ENCODE measurements at regions not wholly inside any gene's neighbourhood (a gene's known extent, or its start where the extent isn't known, plus 50 kb on each side); places are given as distances from the start of the nearest gene placed in this dataset.
A peak's percentile ranks its signal among the peaks of the same experiment; 100 is the strongest.

DNA sequence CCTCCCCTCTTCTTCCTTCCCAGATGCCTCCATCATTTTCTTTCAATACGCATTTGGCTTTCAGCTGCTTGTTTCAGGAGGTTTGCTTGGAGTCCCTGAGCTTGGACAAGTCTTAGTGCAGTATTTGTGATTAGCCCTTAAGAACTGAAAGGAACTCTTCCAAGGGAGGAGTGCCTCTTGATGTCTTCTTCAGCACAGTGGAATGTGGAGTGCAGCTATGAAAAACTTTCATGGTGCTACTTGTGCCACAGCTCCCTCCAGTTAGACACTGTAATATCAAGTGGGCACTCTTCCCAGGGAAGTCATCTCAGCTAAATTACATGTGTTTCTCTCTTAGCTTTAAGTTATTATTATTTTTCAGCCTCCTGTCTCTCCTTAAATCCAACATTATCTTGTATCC lies 173.1 kb downstream of the NECTIN3 start:
- no peak for DNase-seq

DNA sequence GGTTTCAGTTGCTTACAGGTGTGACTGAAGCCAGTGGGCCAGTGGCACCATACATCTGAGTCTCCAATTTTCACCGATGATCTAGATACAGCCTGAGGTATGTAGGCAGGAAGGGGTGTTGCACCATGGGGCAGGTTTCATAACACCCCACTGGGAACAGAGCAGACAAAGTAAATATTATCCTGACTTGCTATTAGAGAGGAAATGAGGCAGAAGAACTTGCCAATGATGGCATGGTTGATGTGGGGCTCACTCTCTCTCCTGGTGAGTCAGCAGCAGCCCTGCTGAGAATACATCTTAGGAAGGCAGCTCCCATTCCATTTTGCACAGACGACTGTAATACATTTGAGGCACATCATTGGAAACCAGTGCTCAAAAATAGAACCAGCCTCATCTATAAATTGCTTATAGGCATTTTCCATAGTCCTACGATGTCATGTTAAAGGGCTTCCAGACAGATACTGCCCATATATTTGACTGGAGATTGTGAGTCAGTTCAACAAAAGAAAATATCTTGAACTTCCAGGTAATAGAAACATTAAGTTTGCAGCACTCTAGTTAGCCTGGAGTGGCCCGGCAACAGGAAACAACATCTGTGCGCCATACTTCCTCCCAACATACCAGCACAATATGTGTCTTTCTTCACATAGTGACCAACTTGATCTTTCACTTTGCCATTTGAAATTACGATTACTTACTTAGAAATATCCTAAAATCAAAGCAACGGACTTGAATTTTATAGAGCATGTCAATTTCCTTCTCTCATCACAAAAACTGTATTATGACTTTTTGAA lies 175.5 kb downstream of the NECTIN3 start:
- no peak for DNase-seq

DNA sequence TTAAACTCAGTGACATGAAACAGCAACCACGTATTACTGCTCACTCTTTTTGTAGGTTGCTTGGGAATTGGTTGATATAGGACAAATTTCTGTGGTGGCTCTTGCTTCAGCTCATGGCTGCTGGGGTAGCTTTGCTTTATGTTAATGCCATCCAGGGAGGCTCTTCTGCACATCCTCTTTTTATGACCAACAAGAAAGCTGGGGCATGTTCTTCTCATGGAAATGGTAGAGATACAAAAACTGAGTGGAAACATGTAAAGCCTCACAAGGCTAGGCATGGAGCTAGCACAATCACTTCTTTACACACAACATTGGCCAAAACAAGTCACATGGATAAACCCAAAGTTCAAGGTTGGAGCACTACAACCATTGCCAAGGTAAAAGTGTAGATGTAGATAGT lies 176.8 kb downstream of the NECTIN3 start:
- no peak for DNase-seq

DNA sequence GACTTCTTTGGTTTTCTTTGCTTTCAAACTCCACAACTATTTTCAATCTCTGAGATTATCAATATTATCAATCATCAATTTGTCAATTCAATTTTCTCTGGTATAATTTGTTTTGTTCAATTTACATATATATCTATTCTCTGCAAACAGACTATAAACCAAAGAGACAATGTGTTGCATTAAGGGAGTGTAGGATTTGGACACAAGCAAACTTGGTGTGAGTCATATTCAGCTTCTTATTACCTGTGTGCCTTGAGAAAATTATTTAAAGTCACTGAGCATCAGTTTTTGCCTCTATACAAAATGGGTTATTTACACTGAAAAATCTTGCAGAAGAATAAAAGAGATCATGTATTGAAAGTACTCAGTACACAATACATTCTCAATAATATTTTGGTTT lies 177.8 kb downstream of the NECTIN3 start:
- DNase-seq: no peak

DNA sequence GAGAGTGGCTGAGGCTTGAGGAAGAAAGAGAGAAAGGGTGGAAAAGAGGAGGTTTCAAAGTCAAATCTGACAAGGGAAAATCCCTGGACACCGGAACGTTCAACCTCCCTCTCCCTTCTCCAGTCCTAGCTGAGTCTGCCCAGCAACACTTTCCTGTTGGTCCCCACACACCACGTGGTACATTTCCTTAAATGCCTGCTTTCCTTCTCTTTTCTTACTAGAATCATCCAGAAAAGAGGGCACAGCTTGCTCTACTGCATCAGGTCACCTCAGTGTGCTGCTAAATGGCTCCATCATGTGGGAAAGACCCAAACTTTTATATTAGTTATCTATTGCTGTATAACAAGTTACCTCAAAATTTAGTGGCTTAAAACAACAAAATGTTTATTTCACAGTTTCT lies 181.2 kb downstream of the NECTIN3 start:
- no peak for DNase-seq

DNA sequence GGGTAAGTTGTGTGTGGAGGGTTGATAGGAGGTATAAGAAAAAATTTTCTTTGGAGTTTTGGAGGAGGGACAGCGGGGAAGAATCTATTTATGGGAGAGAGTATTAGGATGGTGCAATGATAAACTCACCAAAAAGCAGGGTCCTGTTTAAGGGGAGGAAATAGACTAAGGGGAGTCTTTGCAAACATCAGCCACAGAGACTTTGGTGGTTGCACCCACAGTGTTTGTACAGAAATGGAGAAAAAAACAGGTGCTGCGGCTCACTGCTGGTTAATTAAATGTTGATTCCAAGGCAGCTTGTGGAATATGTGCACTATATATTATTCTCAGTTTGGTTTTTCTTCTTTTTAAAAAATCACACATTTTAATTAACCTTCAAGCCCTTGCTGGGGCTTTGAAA lies 182.1 kb downstream of the NECTIN3 start:
- no peak for DNase-seq

DNA sequence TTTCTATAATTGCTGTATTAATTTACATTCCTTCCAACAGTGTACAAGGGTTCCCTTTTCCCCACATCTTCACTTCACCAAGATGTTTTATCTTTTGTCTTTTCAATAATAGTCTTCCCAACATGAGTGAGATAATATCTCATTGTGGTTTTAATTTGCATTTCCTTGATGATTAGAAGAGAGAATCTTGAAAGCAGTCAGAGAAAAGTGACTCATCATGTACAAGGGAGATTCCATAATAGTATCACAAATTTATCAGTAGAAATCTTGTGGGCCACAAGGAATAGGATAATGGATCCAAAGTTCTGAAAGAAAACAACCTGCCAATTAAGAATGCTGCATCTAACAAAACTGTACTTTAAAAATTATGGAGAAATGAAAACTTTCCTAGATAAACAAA lies 189.3 kb downstream of the NECTIN3 start:
- no peak for DNase-seq

DNA sequence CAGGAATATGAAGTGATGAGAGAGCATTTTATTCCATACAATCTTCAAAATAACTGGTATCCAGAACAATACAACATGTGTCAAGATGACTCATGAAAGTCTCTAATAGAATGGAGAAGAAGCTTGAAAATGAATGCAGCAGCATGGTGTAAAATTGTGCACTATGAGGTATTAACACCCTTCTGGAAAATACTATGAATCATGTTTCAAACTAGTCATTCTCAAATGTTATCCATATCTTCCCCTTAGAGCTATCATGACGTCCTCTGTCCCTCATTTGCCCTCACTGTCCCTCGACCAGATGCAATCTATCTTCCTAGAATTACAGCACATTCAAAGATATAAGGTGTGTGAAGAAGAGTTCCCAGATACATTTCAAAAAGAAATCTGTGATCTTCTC lies 198.2 kb downstream of the NECTIN3 start:
- no peak for DNase-seq

DNA sequence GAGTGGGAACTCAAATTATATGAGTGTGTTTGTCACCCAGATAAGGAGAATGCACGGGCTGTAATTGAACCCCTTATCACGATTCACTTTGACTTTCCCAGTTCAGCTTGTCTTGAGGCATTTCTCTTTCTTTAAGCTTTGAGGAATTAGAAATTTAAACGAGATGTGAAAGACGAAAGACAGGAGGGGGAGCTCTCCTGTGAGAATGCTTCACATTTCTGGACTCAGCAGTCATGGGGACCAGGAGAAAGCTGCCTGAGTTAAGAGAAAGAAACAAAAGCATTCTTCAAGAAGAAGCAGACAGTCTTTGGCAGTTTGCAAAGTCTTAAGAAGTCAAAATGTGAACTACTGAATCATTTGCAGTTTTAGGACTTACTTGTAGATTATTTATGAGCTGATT lies 205.6 kb downstream of the NECTIN3 start:
- DNase-seq: peak; percentile 65

DNA sequence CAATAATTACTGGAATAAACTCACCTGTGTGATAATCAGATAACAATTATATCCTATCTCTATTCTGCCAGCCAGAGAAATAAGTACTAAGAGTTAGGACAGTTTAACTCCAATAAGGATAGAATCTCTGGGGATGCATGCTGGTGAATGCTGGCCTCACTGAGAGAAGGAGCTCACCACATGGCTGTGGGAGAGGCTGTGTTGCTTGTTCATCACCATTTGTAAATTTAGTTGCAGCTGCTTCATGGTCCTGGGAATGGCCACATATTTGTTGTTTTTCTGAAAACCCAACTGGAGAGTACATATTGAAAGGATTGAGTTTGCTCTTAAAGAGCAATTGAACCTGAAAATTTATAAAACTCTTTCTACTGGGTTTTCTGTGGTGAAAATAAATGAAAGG lies 207.3 kb downstream of the NECTIN3 start:
- DNase-seq: no peak

DNA sequence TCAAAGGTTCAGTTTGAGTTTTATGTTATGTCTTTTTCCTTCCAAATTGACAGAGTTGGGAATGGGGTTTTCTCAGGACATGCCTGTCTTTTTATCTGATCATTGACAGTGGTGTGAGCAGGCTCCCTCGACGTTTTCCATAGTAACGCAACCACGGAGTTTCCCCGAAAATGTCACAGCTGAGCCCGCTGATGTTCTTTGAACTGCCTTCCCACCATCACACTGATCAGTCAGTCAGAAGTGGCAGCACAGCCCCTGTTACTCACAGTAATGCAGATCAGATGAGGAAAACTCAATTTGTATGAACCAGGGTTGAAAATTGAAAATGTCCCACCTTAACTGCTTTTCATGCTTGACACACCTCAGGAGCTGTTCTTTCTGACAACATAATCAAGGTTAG lies 210.4 kb downstream of the NECTIN3 start:
- DNase-seq: no peak

DNA sequence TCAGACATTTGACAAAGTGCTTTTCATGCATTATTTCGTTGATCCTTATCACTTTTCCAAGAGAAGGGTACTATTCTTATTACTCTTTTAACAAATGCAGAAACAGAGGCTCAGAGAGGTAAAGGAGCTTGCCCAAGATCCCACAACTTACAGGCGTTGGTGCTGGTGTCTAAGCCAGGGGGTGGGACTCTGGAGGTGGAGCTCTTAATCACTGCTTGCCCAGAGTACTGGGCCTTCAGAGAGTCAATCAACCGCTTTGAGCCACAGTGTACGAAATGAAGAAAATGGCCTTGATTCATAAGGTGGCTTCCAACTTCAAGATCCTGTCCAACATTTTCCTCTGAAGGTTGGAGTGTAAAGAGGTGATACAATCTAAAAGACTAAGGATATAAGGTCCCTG lies 211.5 kb downstream of the NECTIN3 start:
- DNase-seq: no peak

DNA sequence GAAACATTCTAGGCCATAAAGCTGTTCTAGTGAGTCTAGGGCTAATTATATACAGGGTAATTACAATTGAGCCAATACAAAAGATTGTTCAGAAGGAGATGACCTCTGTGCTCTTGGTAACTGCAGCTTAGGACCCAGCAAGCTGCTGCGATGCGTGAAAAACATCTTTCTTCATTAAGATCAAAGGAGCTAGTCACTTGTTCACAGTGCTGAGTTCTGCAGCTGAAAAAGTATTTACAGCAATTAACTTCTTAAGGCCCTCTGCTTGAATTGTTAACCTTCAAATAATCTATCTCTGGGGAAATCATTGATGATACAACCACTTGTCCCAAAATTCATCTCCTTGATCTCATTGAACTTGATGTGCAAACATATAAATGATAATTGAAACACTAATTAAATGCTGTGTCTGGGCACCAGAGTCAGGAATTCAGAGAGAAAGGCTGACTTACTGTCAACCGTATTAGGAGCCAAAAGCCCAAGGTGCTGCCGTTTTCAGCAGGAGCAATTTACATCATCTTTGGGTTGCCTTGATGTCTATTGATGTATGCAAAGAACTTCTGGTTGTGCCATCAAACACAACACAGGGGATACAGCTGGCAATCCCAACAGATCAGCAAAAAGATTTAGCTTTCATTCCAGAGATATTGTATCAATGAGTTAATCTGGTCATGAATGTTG lies 213.0 kb downstream of the NECTIN3 start:
- DNase-seq: no peak

DNA sequence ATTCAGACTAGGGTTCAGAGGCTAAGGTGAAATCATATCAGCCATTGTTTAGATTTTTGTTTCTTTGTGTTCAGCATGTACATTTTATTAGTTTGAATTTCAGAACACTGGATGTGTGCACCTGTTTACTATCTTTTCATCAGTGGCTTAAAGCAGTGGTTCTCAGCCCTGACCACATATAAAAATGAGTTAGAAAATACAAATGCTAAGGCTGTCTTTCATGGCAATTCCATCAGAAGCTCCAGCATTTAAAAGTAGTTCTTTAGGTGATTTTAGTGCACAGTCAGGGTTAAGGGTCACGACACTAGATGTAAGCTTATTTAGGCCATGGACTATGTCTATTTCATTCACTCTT lies 213.5 kb downstream of the NECTIN3 start:
- DNase-seq: no peak

DNA sequence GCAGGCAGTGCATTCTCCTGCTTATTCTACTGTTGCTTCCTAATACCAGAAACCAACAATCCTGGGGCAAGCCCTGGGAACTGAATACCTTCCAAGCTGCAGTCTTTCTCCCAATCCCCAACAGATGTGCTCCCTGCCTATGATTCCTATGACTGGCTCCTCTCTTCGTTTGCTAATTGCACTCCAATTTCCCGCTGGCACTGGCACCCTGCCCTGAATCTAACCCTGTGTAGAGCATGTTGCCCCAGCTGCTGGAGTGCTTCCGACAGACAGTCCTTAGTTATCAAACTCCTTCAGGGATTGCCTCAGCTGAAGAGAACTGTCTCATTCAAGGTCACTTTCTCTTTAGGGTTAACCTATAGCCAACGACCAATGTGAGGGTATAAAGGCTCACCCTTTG lies 214.1 kb downstream of the NECTIN3 start:
- no peak for DNase-seq

DNA sequence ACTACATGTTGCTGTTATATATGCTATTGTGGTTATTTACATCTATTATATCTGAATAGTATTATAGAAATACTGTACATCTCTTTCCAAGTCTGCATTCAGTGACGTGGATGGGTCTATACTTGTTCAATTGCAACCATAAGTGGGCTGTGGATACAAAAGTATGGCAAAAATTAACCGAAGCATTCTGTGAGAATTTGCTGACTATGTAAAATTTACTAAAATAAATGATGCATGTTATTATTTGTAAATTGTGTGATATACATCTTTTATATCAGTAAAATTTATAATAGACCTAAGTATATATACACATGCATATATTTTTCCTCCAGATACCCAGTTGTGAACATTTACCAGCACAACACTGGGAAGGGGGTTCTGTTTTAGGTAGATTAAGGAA lies 215.1 kb downstream of the NECTIN3 start:
- no peak for DNase-seq

DNA sequence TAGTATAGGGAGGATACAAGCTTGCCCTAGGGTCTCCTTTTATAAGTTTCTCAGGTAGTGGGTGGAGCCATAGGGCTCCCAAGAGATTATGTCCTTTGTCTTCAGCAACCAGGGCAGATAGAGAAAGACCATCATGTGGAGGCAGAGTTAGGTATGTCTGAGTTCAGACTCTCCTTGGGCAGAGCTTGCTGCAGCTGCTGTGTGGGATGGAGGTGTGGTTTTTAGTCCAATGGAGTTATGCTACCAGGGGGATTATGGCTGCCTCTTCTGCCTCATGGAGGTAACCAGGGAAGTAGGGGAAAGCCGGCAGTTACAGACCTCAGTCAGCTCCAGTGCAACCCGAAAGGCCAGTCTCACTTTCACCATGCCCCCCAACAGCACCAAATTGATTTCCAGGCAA lies 220.5 kb downstream of the NECTIN3 start:
- DNase-seq: no peak

DNA sequence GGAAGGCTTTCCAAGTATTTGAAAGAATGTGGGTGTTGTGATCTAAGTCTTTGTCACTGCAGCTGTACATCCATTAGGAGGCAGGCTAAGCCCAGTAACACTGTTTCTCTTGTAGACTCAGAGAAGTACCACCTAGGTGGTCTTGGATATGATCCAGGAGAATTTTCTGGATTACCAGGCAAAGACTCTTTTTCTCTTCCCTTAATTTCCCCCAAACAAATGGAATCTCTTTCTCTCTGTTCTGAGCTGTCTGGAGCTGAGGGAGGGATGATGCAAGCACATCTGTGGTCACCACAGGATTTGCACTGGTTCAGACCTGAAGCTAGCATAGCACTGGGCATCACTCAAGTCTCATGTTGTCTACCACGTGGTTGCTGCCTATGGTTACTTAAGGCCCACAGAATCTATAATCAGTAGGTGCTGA lies 227.6 kb downstream of the NECTIN3 start:
- no peak for DNase-seq

DNA sequence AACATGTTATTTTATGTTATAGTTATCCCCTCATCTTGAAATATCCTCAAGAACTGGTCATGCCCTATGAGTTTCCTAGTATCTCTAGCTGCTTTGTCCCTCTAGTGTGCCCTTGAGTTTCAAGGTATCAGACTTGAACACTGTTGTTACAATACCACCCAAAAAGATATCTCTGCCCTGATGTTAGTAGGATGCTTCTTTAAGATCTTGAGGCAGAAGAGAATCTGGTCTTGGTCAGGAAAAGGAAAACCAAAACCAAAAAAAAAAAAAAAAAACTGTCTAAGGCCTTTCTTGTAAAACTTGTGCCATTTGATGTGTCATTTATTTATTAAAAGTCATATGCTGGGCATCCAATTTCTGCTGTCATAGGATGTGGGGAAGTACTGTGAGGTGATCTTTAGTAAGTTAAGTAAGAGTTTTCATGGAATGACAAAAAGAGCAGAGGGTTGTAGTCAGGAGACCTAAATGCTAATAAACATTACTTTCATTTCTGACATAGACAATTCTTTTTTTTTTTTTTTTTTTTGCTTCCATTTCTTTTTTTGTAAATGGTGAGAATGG lies 229.7 kb downstream of the NECTIN3 start:
- no peak for DNase-seq

DNA sequence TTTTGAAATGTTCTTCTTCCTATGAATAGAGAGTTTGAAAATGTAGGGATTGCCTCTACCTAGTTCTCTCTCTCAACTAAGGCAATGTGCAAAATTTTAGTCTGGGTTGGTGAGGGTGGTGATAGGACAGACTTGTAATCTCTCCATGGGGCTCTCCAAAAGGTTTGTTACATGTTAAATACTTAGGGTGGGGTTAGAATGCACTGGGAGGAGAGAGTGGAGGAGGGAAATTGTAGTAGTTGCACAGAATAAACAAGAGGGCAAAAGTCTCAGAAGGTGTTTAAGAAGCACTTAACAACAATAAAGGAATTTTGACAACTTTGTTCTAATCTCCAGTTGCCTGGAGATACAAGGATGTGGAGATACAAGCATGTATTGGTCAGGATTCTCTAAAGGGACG lies 230.4 kb downstream of the NECTIN3 start:
- no peak for DNase-seq

DNA sequence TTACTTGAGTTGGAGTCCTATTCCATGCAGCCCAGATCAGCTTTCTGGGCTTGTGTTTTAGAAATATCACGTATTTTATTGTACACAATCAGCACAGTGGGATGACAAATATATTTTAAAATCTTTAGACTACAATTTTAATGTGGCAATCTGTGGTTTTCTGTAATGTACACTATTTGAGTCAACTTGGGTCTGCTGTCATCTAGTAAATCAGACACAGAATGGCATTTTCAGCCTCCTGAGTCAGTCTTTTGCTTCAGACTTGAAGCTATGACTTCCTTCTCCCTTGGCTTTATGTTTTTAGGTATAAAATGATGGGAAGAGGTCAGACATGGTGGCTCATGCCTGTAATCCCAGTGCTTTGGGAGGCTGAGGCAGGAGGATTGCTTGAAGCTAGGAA lies 232.1 kb downstream of the NECTIN3 start:
- no peak for DNase-seq

DNA sequence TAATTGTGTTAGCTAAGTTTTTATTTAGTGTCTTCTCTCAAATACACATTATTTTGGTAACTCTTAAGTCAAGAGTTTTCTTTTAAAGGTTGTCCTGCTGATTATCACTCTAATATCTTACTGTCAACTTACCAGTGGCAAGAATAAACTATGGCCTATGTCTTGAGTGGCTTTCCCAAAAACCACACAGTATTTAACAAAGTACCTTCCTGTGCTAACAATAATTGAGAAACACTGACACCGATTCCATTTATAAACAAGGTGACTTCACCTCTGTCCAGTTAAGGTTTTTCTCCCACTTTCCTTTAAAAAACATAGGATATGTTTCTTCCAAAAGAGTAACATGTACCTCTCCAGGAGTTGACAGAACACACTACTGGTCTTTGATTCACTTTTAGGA lies 234.3 kb upstream of the CD96 start:
- DNase-seq: no peak

DNA sequence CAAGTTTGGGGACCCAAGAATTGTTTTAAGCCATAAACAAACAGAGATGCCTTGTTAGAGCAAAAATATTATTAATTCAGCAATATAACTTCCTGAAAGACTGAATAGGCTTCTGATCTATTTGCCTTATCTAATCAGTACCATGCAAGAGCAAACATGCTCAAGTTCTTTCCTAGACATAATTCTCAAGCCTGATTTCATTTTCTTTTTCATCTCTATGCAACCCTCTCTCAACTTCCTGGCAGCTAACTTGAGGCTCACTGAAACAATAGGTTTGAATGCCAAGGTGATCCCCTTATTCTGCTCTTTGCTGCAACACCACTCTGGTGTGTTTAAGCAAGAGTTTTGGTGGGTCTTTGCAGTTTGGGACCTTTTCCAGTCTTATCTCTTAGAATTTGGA lies 230.9 kb upstream of the CD96 start:
- DNase-seq: peak; percentile 29

DNA sequence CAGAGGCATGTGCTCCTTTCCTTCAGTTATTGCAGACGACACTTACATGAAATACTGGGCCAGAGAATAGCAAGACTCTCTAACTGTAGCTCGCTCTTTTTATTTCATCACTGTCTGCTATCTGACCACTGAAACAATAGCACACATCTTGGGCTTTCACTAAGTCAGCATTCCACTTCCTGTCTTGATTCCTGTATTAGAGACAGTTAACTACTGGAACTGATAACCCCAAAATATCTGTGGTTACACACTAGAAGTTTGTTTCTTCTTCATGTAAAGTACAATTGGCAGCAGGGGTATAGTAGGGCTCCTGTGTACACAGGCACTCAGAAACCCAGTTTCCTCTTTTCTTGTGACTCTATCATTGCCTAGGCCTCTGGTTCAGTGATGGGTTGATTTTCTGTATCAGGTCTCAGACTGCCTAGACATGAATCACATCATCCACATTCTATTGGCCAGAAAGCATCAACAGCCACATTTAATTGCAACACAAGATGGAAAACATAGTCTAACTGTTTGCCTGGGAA lies 230.2 kb upstream of the CD96 start:
- peak; percentile 62 for DNase-seq
